ENCODE measurements at regions not wholly inside any gene's neighbourhood (a gene's known extent, or its start where the extent isn't known, plus 50 kb on each side); places are given as distances from the start of the nearest gene placed in this dataset.

GRCh38 chr2:217638031-217638430, 364.8 kb downstream of the TNS1 start:
- intact Hi-C loops (cut with DNase I), result loop anchor here in 2 of 10 donors (5.0 to 10.0 kb wide), 2 partner anchors 46 to 113 kb away; no protein-coding TSS in a partner anchor
- 31 to 40% methylated on average over 2 of the region's 2 CpGs for WGBS, 2 donors
- peak in 5 of 8 donors; percentile 24 to 59 (median 46) for ATAC-seq

GRCh38 chr2:217636991-217637561, 365.7 kb downstream of the TNS1 start:
- 76 to 82% methylated on average over 9 of the region's 9 CpGs for WGBS, 2 donors
- H3K4me3 ChIP-seq, result no peak overlapping the region

More at GRCh38 chr2:217638031-217638430, 364.8 kb downstream of the TNS1 start:
- Histone ChIP-seq H3K4me3 (no peak overlapping the region), H3K4me1 (peaks cover 0 to 39% (median 15%) of the 10 kb centered on the region in 9 donors), H3K36me3 (no peaks in the 10 kb centered on the region), H3K27ac (no peak overlapping the region), H3K27me3 (no peaks in the 10 kb centered on the region), H3K9me3 (no peaks in the 10 kb centered on the region)
- no peak for DNase-seq
- no peak for TF ChIP-seq CTCF (IDR thresholded peaks at IDR 0.05)

GRCh38 chr2:217636578-217636977, 366.2 kb downstream of the TNS1 start:
- DNase-seq, result no peak
- H3K4me1 ChIP-seq, result peaks cover 0 to 41% (median 24%) of the 10 kb centered on the region in 9 donors
- ATAC-seq, result peak in 1 of 8 donors; percentile 42
- intact Hi-C loops (cut with DNase I), result loop anchor here in 2 of 10 donors (5.0 to 10.0 kb wide), 2 partner anchors 44 to 112 kb away; no protein-coding TSS in a partner anchor
- peak overlapping the region in 1 of 10 donors; percentile 27 for H3K27ac ChIP-seq
- TF ChIP-seq CTCF (IDR thresholded peaks at IDR 0.05), result no peak
- WGBS, 2 donors, result 83 to 89% methylated on average over 5 of the region's 5 CpGs
- no peak overlapping the region for H3K4me3 ChIP-seq
- no peaks in the 10 kb centered on the region for H3K27me3 ChIP-seq
- no peaks in the 10 kb centered on the region for H3K9me3 ChIP-seq
- H3K36me3 ChIP-seq, result no peaks in the 10 kb centered on the region

More at GRCh38 chr2:217636991-217637561, 365.7 kb downstream of the TNS1 start:
- TF ChIP-seq CTCF (IDR thresholded peaks at IDR 0.05), result no peak
- Histone ChIP-seq H3K27ac (peak overlapping the region in 1 of 10 donors; percentile 27), H3K4me1 (peaks cover 0 to 39% (median 19%) of the 10 kb centered on the region in 9 donors), H3K9me3 (no peaks in the 10 kb centered on the region), H3K36me3 (no peaks in the 10 kb centered on the region), H3K27me3 (no peaks in the 10 kb centered on the region)
- no peak for DNase-seq
- peak in 5 of 8 donors; percentile 24 to 56 (median 29) for ATAC-seq
- intact Hi-C loops (cut with DNase I), result loop anchor here in 2 of 10 donors (5.0 to 10.0 kb wide), 2 partner anchors 45 to 112 kb away; no protein-coding TSS in a partner anchor

- Histone ChIP-seq H3K27me3 (no peaks in the 10 kb centered on the region), H3K4me3 (no peak overlapping the region), H3K9me3 (no peaks in the 10 kb centered on the region), H3K4me1 (peaks cover 3 to 39% (median 27%) of the 10 kb centered on the region in 9 donors), H3K27ac (peak overlapping the region in 3 of 10 donors; percentile 12 to 52 (median 49)), H3K36me3 (no peaks in the 10 kb centered on the region)
- ATAC-seq (peak in 2 of 8 donors; percentile 39 to 46), DNase-seq (no peak)
- intact Hi-C loops (cut with DNase I), result loop anchor here in 2 of 10 donors (5.0 to 10.0 kb wide), 2 partner anchors 43 to 110 kb away; no protein-coding TSS in a partner anchor
- WGBS, 2 donors, result 49 to 58% methylated on average over 1 of the region's 1 CpG
- TF ChIP-seq CTCF (IDR thresholded peaks at IDR 0.05), result no peak
Measured at GRCh38 chr2:217634871-217635270, 367.9 kb downstream of the TNS1 start.
